Fibroblast of gingiva (primary cell): ENCODE measurements at regions not wholly inside any gene's neighbourhood (a gene's known extent, or its start where the extent isn't known, plus 50 kb on each side); places are given as distances from the start of the nearest gene placed in this dataset.
A peak's percentile ranks its signal among the peaks of the same experiment; 100 is the strongest.

Experiments used
- DNase-seq: peaks from one replicate; pipeline ENCODE4 v3.0.0-alpha.2; 2011; ENCODE audit warnings: low read depth

GRCh38 chr2:204234879-204235278 is 298.3 kb downstream of the ICOS start:
- DNase-seq, result peak; percentile 19

GRCh38 chr2:204237416-204237815 is 300.9 kb downstream of the ICOS start:
- DNase-seq, result no peak

- no peak for DNase-seq
These were observed 303.0 kb downstream of the ICOS start for GRCh38 chr2:204239411-204240165.

- DNase-seq, result no peak
These were observed 304.3 kb upstream of the PARD3B start for GRCh38 chr2:204240961-204241360.

- DNase-seq, result no peak
These were observed 295.8 kb upstream of the PARD3B start for GRCh38 chr2:204249437-204249836.

GRCh38 chr2:204250692-204251091 is 294.6 kb upstream of the PARD3B start:
- no peak for DNase-seq

- DNase-seq, result no peak
These were observed 293.9 kb upstream of the PARD3B start for GRCh38 chr2:204251158-204251997.

GRCh38 chr2:204251998-204252376 is 293.3 kb upstream of the PARD3B start:
- no peak for DNase-seq

- no peak for DNase-seq
These were observed 290.2 kb upstream of the PARD3B start for GRCh38 chr2:204255071-204255470.

- DNase-seq, result no peak
These were observed 289.7 kb upstream of the PARD3B start for GRCh38 chr2:204255526-204255925.

GRCh38 chr2:204257781-204258180 is 287.5 kb upstream of the PARD3B start:
- DNase-seq, result no peak

GRCh38 chr2:204258890-204259289 is 286.4 kb upstream of the PARD3B start:
- no peak for DNase-seq

- DNase-seq, result peak; percentile 62
These were observed 285.0 kb upstream of the PARD3B start for GRCh38 chr2:204260162-204260877.

- no peak for DNase-seq
These were observed 284.4 kb upstream of the PARD3B start for GRCh38 chr2:204260901-204261300.

- DNase-seq, result no peak
These were observed 283.4 kb upstream of the PARD3B start for GRCh38 chr2:204261846-204262245.

GRCh38 chr2:204264085-204264553 is 281.2 kb upstream of the PARD3B start:
- no peak for DNase-seq

- no peak for DNase-seq
These were observed 280.6 kb upstream of the PARD3B start for GRCh38 chr2:204264621-204265140.

- no peak for DNase-seq
These were observed 279.5 kb upstream of the PARD3B start for GRCh38 chr2:204265681-204266181.

- no peak for DNase-seq
These were observed 276.8 kb upstream of the PARD3B start for GRCh38 chr2:204268458-204268857.

- DNase-seq, result no peak
These were observed 276.3 kb upstream of the PARD3B start for GRCh38 chr2:204268971-204269370.

GRCh38 chr2:204272089-204272488 is 273.2 kb upstream of the PARD3B start:
- DNase-seq, result no peak
